Right lung (tissue), 2 donors: ENCODE measurements at regions not wholly inside any gene's neighbourhood (a gene's known extent, or its start where the extent isn't known, plus 50 kb on each side); places are given as distances from the start of the nearest gene placed in this dataset.
"Not testable (repeated sequence)": the region's sequence is repeated elsewhere in the genome, so short reads cannot be mapped to it uniquely, and the experiment has no call there.

ENCODE experiments used
- DNase-seq, 2 donors: peaks; one replicate each; pipeline ENCODE4 v3.0.0-alpha.2; 2013

DNA sequence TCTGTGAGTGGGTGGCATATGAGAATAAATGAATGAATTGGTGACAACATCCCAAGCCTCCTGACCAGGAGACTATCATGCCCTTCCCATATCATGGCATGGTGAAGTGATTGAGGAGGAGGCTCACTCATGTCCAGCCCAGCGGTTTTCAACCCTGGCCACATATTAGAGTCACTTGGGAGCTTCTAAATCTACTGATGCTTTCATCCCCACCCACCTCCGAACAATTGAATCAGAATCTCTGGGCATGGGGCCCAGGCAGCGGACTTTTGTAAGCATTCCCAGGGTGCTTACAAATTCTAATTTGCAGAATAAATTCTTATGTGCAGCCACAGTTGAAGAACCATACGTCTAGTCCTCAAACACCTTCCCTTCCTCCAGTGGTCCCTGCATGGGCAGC, 81.7 kb upstream of the SEC11C start:
- no peak for DNase-seq

GRCh38 chr18:59059140-59059539, 80.5 kb upstream of the SEC11C start:
- DNase-seq, result no peak

GRCh38 chr18:59060551-59060950, 79.1 kb upstream of the SEC11C start:
- no peak for DNase-seq

- no peak for DNase-seq
Measured at GRCh38 chr18:59061914-59062642, 77.6 kb upstream of the SEC11C start.

GRCh38 chr18:59062643-59063006, 77.1 kb upstream of the SEC11C start:
- DNase-seq, result no peak

DNA sequence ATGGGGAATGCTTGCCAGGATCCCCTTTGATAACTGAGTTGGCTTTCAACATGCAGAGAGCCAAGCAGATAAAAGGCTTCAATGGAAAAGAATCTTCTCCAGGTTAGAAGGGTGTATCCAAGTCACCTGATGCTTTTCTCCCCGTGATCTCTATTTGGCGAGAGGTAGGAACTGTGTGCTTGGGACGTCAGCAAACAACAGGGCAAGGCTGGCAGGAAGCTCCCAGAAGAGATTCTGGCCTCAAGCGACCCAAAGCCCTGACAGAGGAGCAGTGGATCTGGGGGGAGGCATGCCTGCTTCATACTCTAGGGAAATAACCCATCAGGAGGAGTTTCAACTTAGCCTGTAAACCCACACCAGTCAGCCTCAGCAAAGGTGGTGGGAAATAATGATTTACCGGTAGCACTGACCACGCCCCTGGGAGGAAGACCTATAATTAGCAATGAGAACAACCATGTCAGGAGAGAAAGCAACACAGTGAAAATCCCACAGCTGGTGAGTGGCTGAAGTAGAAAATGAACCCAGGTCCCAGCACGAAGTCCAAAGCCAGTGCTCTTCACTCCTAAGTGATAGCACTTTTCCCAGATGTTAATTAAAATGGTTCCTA, 76.3 kb upstream of the SEC11C start:
- DNase-seq, result no peak

DNA sequence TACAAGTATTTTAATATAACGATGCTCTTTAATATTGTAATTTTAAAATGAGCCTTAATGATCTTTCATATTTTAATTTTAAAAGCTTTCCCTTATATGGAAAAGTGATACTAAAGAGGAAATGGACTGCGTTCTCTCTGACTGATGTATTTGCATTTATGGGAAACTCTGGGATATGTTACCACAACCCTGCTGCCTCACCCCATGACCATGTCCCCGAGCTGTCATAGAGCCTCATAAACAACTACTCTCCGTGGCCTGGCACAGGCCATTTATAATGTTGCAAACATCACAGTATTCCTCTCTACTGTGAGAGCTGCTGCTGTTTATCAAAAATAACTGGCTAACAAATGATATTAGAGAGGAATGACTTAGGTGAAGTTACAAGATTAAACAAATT, 75.8 kb upstream of the SEC11C start:
- DNase-seq, result no peak

DNA sequence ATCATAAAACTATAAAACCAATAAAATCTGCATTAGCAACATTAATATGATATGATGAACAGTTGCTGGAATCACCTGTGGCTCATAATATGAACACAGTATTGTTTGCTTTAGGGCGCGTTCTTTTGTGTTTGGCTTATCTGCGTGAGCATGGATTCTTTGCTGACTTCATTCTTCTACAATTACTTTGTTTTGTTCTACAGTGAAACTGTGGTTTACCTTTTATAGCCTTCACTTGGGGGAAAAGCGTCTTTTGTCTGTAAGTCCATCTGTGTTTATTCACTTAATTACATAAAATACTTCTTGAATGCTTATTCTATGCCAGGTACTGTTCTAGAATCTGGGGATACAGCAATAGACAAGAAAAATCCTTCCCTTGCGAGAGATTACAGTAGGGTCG, 74.0 kb upstream of the SEC11C start:
- no peak for DNase-seq

DNA sequence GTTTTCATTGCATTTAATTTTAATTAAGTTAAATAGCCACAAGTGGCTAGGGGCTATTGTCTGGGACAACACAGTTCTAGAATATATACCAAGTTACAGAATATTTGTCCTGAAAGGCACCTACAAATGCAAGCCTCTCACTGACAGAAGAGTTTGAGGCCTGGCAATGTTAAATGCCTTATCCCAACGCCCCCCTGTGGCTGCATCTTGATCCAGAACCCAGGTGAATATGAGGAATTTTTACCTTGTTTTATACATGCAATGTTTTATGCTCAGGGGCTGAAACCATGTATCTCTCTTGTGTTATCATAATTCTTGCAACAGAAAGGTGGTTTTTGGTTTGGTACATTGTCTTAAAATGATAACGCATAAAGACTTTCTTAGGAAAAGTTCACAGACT, 71.8 kb upstream of the SEC11C start:
- DNase-seq, result no peak

DNA sequence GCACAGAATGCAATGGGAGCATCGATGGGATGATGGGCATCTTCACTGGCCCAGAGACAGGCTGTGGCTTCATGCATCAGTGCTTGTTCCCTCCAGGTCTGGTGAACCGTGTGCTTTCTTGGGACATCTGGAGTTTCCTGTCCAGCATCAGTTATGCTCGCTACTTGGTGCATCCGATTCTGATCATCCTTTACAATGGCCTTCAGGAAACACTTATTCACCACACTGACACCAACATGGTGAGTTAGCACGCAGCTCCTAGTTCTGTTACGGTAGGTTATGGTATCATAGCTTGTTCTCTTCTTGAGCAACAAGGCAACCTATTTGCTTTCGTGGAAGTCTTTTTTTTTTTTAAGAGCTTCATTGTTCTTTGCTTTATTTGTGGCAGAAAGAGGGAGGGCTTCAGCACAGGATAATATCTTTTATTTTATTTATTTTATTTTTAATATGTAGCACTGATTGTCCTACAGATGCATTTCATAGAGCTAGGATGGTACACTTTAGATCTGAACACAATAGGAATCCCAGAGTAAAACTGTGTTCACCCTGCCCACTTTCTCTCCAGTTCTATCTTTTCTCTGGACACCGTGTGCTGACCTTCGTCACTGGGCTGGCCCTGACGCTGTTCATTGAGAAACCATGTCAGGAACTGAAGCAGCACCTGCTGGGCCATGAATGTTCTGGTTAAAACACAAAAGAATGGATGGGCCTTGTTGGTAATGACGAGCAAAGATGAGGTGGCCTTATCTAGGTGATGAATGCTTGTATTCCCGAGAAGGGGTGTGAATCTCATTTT, 71.2 kb upstream of the SEC11C start:
- no peak for DNase-seq

DNA sequence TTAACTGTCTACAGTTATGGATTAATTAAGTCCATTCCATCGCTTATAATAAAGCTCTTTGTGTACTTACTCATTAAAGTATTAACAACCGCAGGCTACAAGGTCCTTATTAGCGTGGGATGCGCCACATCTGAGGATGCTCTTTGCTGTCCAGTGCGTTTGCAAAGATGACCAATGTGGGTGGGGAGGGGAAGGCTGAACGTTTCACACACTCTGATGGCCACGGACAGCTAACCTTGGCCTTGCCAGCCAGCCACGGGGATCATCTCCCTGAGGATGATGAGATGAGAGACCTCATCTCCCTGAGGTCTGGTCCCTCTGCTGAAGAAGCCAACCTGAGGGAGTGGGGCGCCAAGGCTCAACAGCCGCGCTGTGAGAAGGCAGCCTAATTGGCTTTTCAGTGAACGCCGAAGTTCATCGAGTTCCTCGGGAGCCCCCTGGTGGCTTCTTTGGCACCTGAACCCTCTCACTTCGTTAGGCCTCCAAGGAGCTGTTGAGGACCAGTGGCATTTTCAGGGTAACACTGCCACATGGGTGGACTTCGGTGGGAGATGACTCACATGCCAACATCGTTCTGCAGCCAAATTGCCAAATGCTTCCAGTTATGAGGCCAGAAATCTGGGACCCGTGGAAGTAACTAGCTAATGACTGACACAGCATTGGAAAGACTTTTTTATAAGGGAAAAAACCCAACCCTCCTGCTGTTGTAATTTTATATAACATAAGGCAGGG, 69.3 kb upstream of the SEC11C start:
- peak; percentile 62 to 71 for DNase-seq

DNA sequence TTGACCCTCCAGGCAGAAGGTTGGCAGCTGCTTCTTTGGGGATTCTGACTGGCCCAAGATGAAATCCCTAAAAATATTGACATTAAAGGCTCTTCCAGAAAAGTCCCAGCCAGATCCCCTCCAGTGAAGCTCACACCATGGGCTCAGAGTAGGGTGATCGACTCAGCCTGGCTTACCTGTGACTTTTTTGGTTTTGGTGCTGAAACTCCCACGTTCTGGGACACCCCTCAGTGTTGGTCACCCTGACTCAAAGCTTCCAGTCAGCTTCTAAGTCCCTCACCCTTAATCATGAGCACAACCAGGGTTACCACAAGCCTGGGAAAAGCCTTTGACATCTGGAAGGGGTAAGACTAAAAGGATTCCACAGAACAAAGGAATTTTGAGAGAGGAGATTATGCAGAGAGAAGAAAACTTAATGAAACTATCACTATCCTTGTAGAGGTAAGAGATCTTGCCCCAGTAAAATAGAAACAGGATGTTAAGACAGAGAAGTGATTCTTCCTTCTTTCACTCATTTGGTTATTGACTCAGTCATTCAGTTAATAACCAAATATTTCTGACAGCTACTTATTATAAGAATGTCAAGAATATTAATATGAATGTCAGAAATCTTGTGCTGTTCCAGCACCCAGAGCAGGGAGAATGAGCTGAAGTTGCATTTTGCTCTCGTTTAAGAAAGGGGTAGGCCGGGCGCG, 66.8 kb upstream of the SEC11C start:
- no peak for DNase-seq

GRCh38 chr18:59075923-59076322, 63.8 kb upstream of the SEC11C start:
- DNase-seq, result no peak

- DNase-seq, result no peak
Measured at GRCh38 chr18:59079264-59079663, 60.4 kb upstream of the SEC11C start.

GRCh38 chr18:59079687-59080501, 59.8 kb upstream of the SEC11C start:
- not testable (repeated sequence) for DNase-seq

- DNase-seq, result no peak
Measured at GRCh38 chr18:59083136-59083818, 56.4 kb upstream of the SEC11C start.

- no peak for DNase-seq
Measured at GRCh38 chr18:59085126-59085794, 54.4 kb upstream of the SEC11C start.

DNA sequence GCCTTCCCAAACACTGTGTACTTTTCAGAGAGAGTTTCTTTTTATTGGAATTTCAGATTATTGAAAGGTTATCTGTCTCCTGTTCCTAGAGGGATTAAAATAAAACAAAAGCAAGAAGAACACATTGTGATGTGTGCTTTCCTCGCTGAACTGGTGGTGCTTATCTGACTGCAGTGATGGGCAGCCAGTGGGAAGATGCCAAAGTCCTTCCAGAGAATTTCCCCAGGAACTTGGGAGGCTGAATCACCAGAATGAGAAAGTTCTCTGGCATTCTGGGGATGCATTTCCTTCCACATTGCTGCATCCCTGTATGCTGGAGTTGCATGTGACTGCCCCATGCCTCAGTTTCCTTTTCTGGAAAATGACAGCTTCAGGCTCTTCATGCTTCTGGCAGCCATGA, 53.9 kb upstream of the SEC11C start:
- DNase-seq, result no peak

- DNase-seq, result no peak
Measured at GRCh38 chr18:59086522-59086921, 53.2 kb upstream of the SEC11C start.

GRCh38 chr18:59087391-59087790, 52.3 kb upstream of the SEC11C start:
- DNase-seq, result no peak
